Breast epithelium (tissue), 3 donors: ENCODE measurements at regions not wholly inside any gene's neighbourhood (a gene's known extent, or its start where the extent isn't known, plus 50 kb on each side); places are given as distances from the start of the nearest gene placed in this dataset.

Experiments
- POLR2A ChIP-seq: fragments of 450-650 bp; IDR thresholded peaks from one replicate; pipeline ENCODE4 v1.6.1; 2016; ENCODE audit warnings: antibody characterized with exemption, mild to moderate bottlenecking, moderate library complexity
- POLR2AphosphoS5 ChIP-seq, 3 donors: sonication (generic); formaldehyde crosslinking; IDR thresholded peaks; one replicate each; pipeline ENCODE4 v1.6.1; 2017; ENCODE audit warnings: antibody characterized with exemption in 3 of 3
- TF ChIP-seq, protein P1 (sequence below), 3 donors: fragments of 450-650 bp; IDR thresholded peaks; one replicate each; pipeline ENCODE4 v1.5.1; 2016 to 2017; ENCODE audit warnings: antibody characterized with exemption in 3 of 3, mild to moderate bottlenecking in 3 of 3, moderate library complexity in 3 of 3

GRCh38 chr2:211026109-211026508 is 469.7 kb downstream of the CPS1 start:
- no peak for TF ChIP-seq POLR2AphosphoS5 (IDR thresholded peaks at IDR 0.05)
- TF ChIP-seq, protein P1, sequence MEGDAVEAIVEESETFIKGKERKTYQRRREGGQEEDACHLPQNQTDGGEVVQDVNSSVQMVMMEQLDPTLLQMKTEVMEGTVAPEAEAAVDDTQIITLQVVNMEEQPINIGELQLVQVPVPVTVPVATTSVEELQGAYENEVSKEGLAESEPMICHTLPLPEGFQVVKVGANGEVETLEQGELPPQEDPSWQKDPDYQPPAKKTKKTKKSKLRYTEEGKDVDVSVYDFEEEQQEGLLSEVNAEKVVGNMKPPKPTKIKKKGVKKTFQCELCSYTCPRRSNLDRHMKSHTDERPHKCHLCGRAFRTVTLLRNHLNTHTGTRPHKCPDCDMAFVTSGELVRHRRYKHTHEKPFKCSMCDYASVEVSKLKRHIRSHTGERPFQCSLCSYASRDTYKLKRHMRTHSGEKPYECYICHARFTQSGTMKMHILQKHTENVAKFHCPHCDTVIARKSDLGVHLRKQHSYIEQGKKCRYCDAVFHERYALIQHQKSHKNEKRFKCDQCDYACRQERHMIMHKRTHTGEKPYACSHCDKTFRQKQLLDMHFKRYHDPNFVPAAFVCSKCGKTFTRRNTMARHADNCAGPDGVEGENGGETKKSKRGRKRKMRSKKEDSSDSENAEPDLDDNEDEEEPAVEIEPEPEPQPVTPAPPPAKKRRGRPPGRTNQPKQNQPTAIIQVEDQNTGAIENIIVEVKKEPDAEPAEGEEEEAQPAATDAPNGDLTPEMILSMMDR (IDR thresholded peaks at IDR 0.05), result no peak
- no peak for TF ChIP-seq POLR2A
